G401 (cell line): ENCODE measurements at regions not wholly inside any gene's neighbourhood (a gene's known extent, or its start where the extent isn't known, plus 50 kb on each side); places are given as distances from the start of the nearest gene placed in this dataset.

Source experiments
- DNase-seq: peaks from one replicate; pipeline ENCODE4 v3.0.0-alpha.2; 2015; ENCODE audit warnings: low spot score
- in situ Hi-C: cut with HindIII; loops from 2 replicates; pipeline ENCODE4 v1.10.0; 2016; ENCODE audit warnings: low sequenced_read_pairs, mixed read lengths

- DNase-seq = no peak
- in situ Hi-C loops = no loop called here
Observed at GRCh38 chr5:117212866-117213265, 638.2 kb upstream of the SEMA6A start.

- in situ Hi-C loops = no loop called here
- no peak for DNase-seq
Observed at GRCh38 chr5:117210796-117211195, 636.2 kb upstream of the SEMA6A start.

GRCh38 chr5:117209479-117209878, 634.9 kb upstream of the SEMA6A start:
- no peak for DNase-seq
- in situ Hi-C loops = no loop called here

- DNase-seq = no peak
- in situ Hi-C loops = no loop called here
Observed at GRCh38 chr5:117207088-117207668, 632.6 kb upstream of the SEMA6A start.

GRCh38 chr5:117205894-117206293, 631.3 kb upstream of the SEMA6A start:
- no peak for DNase-seq
- in situ Hi-C loops = no loop called here

GRCh38 chr5:117204926-117205869, 630.6 kb upstream of the SEMA6A start:
- in situ Hi-C loops = no loop called here
- DNase-seq = peak; percentile 96

- in situ Hi-C loops = no loop called here
- no peak for DNase-seq
Observed at GRCh38 chr5:117204404-117204803, 629.8 kb upstream of the SEMA6A start.

GRCh38 chr5:117203584-117203983, 629.0 kb upstream of the SEMA6A start:
- no peak for DNase-seq
- in situ Hi-C loops = no loop called here

GRCh38 chr5:117201001-117201400, 626.4 kb upstream of the SEMA6A start:
- in situ Hi-C loops = no loop called here

GRCh38 chr5:117195076-117195475, 620.5 kb upstream of the SEMA6A start:
- no peak for DNase-seq
- in situ Hi-C loops = no loop called here

More at GRCh38 chr5:117201001-117201400, 626.4 kb upstream of the SEMA6A start:
- DNase-seq = no peak

- DNase-seq = no peak
- in situ Hi-C loops = no loop called here
Observed at GRCh38 chr5:117191251-117191650, 616.6 kb upstream of the SEMA6A start.

- in situ Hi-C loops = no loop called here
- DNase-seq = no peak
Observed at GRCh38 chr5:117189784-117190183, 615.2 kb upstream of the SEMA6A start.

- no peak for DNase-seq
- in situ Hi-C loops = no loop called here
Observed at GRCh38 chr5:117188211-117188610, 613.6 kb upstream of the SEMA6A start.

GRCh38 chr5:117186751-117187150, 612.1 kb upstream of the SEMA6A start:
- no peak for DNase-seq
- in situ Hi-C loops = no loop called here

GRCh38 chr5:117183326-117183725, 608.7 kb upstream of the SEMA6A start:
- in situ Hi-C loops = no loop called here
- DNase-seq = no peak

GRCh38 chr5:117182104-117182503, 607.5 kb upstream of the SEMA6A start:
- in situ Hi-C loops = no loop called here

GRCh38 chr5:117177302-117177701, 602.7 kb upstream of the SEMA6A start:
- no peak for DNase-seq
- in situ Hi-C loops = no loop called here

More at GRCh38 chr5:117182104-117182503, 607.5 kb upstream of the SEMA6A start:
- no peak for DNase-seq

- in situ Hi-C loops = no loop called here
- DNase-seq = no peak
Observed at GRCh38 chr5:117165068-117165467, 590.4 kb upstream of the SEMA6A start.

- no peak for DNase-seq
- in situ Hi-C loops = no loop called here
Observed at GRCh38 chr5:117161718-117162335, 587.2 kb upstream of the SEMA6A start.

GRCh38 chr5:117160391-117160790, 585.8 kb upstream of the SEMA6A start:
- no peak for DNase-seq
- in situ Hi-C loops = no loop called here
